VCaP (cell line): ENCODE measurements at regions not wholly inside any gene's neighbourhood (a gene's known extent, or its start where the extent isn't known, plus 50 kb on each side); places are given as distances from the start of the nearest gene placed in this dataset.

Source experiments
- H3K27ac ChIP-seq: fragments of 450-650 bp; 2 replicates; pipeline ENCODE4 v1.5.1; 2017
- CTCF ChIP-seq: fragments of 450-650 bp; conservative IDR thresholded peaks from 2 replicates; pipeline ENCODE4 v1.5.1; 2017; ENCODE audit warnings: mild to moderate bottlenecking, moderate library complexity

GRCh38 chr7:159195946-159196345, 51.3 kb upstream of the VIPR2 start:
- H3K27ac ChIP-seq: peak overlapping the region; percentile 72
- no peak for TF ChIP-seq CTCF
